T-helper 1 cell treated with Interleukin-12 subunit alpha and Interleukin-12 subunit beta and Interleukin-4 antibody, amounts not matched to agents 30 μg/mL and 1 μg/mL, for 36 hours (primary cell): ENCODE measurements at regions not wholly inside any gene's neighbourhood (a gene's known extent, or its start where the extent isn't known, plus 50 kb on each side); places are given as distances from the start of the nearest gene placed in this dataset.

Experiments used
- H3K27ac Mint-ChIP-seq: one replicate; pipeline ENCODE4 v1.8.0; 2021; ENCODE audit warnings: mild to moderate bottlenecking, mixed read lengths
- H3K27me3 Mint-ChIP-seq: one replicate; pipeline ENCODE4 v1.8.0; 2021; ENCODE audit warnings: low read depth, mixed read lengths
- H3K36me3 Mint-ChIP-seq: one replicate; pipeline ENCODE4 v1.8.0; 2021; ENCODE audit warnings: low read depth, mixed read lengths
- H3K4me1 Mint-ChIP-seq: one replicate; pipeline ENCODE4 v1.8.0; 2021; ENCODE audit warnings: low read depth, mixed read lengths
- H3K4me3 Mint-ChIP-seq: one replicate; pipeline ENCODE4 v1.8.0; 2021; ENCODE audit warnings: mild to moderate bottlenecking, moderate library complexity, mixed read lengths
- H3K9me3 Mint-ChIP-seq: one replicate; pipeline ENCODE4 v1.8.0; 2021; ENCODE audit warnings: mixed read lengths

- H3K27me3 Mint-ChIP-seq, result no peaks in the 10 kb centered on the region
- no peaks in the 10 kb centered on the region for H3K9me3 Mint-ChIP-seq
- no peak overlapping the region for H3K27ac Mint-ChIP-seq
- H3K4me3 Mint-ChIP-seq, result no peak overlapping the region
- no peaks in the 10 kb centered on the region for H3K36me3 Mint-ChIP-seq
- H3K4me1 Mint-ChIP-seq, result no peaks in the 10 kb centered on the region
Measured at GRCh38 chr17:34706029-34706428, 126.6 kb downstream of the TMEM132E start.

DNA sequence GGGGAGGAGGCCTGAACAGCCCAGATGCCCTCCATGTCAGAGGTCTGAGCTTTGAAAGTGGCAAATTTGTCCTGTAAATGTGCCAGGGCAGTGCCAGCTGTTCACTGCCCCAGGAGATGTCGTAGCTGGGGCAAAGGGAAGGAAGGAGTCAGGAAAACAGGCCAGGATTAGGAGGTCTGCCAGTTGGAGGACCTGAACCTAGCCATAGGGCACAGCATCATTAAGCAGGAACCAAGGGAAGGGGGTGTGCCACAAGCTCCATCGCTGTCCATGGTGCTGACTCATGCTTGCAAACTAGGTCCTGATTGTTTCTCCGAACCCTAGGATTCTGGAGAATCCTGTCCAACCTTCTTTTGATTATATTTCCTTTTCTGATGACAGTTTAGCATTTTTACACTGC is 124.2 kb downstream of the TMEM132E start:
- Mint-ChIP-seq H3K36me3 (no peaks in the 10 kb centered on the region), H3K4me3 (no peak overlapping the region), H3K27me3 (no peaks in the 10 kb centered on the region), H3K4me1 (no peaks in the 10 kb centered on the region), H3K27ac (no peak overlapping the region), H3K9me3 (no peaks in the 10 kb centered on the region)

- Mint-ChIP-seq H3K27ac (no peak overlapping the region), H3K27me3 (peaks cover 2% of the 10 kb centered on the region), H3K4me3 (no peak overlapping the region), H3K4me1 (no peaks in the 10 kb centered on the region), H3K9me3 (no peaks in the 10 kb centered on the region), H3K36me3 (no peaks in the 10 kb centered on the region)
Measured at GRCh38 chr17:34699181-34699580, 119.8 kb downstream of the TMEM132E start.

DNA sequence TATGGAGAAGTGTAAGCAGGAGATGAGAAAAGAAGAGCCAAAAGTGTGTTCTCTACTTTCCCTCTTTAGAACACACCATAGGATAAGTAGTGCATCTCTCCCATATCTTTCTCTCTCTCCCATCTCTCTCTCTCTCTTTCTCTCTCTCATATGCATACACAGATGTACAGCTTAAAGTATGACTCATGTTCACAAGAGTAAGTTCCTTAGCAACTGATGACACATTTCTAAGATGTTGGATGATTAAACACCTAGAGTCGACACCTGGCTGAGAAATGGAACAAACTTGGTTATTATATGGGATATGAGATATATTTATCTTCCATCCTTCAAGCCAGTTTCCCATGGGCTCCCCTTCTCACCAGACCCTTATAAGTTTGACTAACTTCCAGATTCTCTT is 113.5 kb downstream of the TMEM132E start:
- H3K27me3 Mint-ChIP-seq, result peaks cover 18% of the 10 kb centered on the region
- H3K27ac Mint-ChIP-seq, result no peak overlapping the region
- H3K4me3 Mint-ChIP-seq, result no peak overlapping the region
- H3K36me3 Mint-ChIP-seq, result no peaks in the 10 kb centered on the region
- no peaks in the 10 kb centered on the region for H3K9me3 Mint-ChIP-seq
- no peaks in the 10 kb centered on the region for H3K4me1 Mint-ChIP-seq
